Amygdala (tissue), 56 donors: ENCODE measurements at regions not wholly inside any gene's neighbourhood (a gene's known extent, or its start where the extent isn't known, plus 50 kb on each side); places are given as distances from the start of the nearest gene placed in this dataset.

Experiments
- DNase-seq, 56 donors: peaks; one replicate each; lab custom pipeline; 2025; lab: John Stamatoyannopoulos, UW

- DNase-seq, result no peak
These were observed 189.6 kb upstream of the LNX1 start for GRCh38 chr4:53780736-53781400.

GRCh38 chr4:53779025-53779424 lies 187.7 kb upstream of the LNX1 start:
- DNase-seq, result no peak

GRCh38 chr4:53778155-53778554 lies 186.9 kb upstream of the LNX1 start:
- no peak for DNase-seq

GRCh38 chr4:53777244-53777984 lies 186.1 kb upstream of the LNX1 start:
- DNase-seq, result no peak

GRCh38 chr4:53776141-53776540 lies 184.9 kb upstream of the LNX1 start:
- no peak for DNase-seq

GRCh38 chr4:53775381-53775780 lies 184.1 kb upstream of the LNX1 start:
- no peak for DNase-seq

GRCh38 chr4:53771326-53771725 lies 180.0 kb upstream of the LNX1 start:
- no peak for DNase-seq

- no peak for DNase-seq
These were observed 176.2 kb upstream of the LNX1 start for GRCh38 chr4:53767482-53767881.

- DNase-seq, result no peak
These were observed 173.6 kb upstream of the LNX1 start for GRCh38 chr4:53764761-53765490.

GRCh38 chr4:53763813-53764597 lies 172.7 kb upstream of the LNX1 start:
- DNase-seq, result no peak

GRCh38 chr4:53755656-53756055 lies 164.4 kb upstream of the LNX1 start:
- DNase-seq, result no peak

- DNase-seq, result no peak
These were observed 160.8 kb upstream of the LNX1 start for GRCh38 chr4:53752124-53752523.

GRCh38 chr4:53748328-53748772 lies 157.1 kb upstream of the LNX1 start:
- no peak for DNase-seq

- DNase-seq, result no peak
These were observed 156.1 kb upstream of the LNX1 start for GRCh38 chr4:53747401-53747800.

GRCh38 chr4:53744446-53745160 lies 153.3 kb upstream of the LNX1 start:
- DNase-seq, result no peak

- DNase-seq, result no peak
These were observed 143.5 kb upstream of the LNX1 start for GRCh38 chr4:53734584-53735353.

- DNase-seq, result no peak
These were observed 142.9 kb upstream of the LNX1 start for GRCh38 chr4:53734182-53734581.

GRCh38 chr4:53732661-53733060 lies 141.4 kb upstream of the LNX1 start:
- DNase-seq, result no peak
